GM18870 (cell line): ENCODE measurements at regions not wholly inside any gene's neighbourhood (a gene's known extent, or its start where the extent isn't known, plus 50 kb on each side); places are given as distances from the start of the nearest gene placed in this dataset.

Source experiments
- ATAC-seq: cut with Tn5 transposase; IDR thresholded peaks from one replicate; pipeline ENCODE4 v1.9.1; 2021; ENCODE audit warnings: moderate library complexity; ENCODE audit not compliant: unreplicated experiment

DNA sequence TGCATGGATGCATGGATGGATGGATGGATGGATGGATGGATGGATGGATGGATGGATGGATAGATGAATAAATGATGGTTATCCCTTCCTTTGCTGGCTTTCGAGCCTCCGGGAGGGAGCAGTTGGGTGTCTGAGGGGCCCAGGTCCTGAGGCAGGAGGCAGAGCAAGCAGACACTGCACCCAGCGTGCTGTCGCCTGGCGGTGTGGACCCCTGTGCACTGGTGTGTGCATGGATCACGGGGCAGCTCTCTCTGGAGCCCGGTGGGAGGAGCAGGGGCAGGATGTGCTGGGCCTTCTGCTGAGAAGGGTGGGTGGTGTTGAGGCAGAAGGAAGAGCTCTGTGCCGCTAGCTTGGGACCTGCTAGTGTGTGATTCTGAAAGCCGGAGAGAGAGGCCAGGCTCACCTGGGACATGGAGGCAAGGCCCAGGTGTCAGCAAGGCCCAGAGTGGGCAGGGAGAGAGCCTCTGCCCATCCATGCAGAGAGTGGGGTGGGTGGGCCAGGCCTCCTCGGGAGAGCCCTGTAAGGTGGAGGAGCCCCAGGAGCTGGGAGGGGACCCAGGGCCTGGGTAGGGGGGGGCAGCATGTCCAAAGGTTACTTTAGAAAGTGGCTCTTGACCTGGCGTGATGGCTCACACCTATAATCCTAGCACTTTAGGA, 254.4 kb downstream of the BRD1 start:
- no peak for ATAC-seq

DNA sequence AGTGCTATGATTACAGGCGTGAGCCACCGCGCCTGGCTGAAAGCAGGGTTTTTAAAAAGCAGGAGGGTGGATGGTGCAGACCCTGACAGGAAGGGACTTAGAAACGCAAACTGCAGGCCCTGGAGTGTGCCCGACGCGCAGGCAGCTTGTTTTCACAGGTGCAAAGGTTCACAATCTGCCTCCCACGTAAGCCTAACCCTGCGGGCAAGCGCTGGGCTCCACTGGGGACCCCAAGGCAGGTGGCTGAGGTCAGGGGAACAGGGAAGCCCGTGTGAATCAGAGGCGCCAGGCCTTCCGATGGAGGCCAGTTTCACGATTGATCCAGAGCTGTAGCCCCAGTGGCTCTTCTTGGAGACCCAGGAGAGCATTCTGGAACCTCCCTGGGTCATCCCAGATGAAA, 256.3 kb downstream of the BRD1 start:
- ATAC-seq: no peak

DNA sequence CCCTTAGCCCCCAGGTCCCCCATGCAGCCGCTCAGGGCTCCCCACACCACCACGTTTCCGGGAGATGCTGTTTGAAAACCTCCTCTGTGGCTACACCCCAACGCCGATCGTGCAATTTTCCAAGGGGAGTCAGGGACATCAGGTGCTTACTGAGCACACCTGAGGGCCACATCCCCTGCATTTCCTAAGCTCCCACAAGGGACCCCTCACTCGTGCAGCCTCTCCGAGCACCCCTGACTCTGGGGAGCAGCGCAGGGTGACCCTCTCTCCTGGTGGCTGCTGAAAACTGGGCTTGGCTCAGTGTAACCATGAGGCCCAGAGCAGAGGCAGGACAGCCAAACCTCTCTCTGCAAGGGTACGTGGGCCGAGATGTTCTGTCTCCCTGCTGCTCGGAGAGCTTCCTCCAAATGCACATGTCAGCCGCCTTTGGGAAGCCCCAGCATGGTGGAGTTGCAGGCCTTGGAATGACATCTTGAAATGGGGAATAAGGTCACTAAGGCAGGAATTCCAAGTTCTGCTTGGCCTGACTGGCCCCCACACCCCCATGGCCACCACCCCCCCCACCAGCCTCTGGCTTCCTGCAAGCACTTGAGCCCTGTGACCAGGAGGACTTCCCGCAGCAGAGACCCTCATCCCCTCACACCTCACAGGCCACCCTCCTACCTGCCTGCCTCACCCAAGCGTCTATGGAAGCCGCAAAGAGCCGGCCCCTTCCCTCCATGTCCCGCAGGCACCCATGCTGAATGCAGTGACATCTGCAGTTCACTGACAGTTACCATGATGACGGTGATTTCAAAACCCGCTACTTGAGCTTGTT, 257.4 kb downstream of the BRD1 start:
- ATAC-seq: no peak

DNA sequence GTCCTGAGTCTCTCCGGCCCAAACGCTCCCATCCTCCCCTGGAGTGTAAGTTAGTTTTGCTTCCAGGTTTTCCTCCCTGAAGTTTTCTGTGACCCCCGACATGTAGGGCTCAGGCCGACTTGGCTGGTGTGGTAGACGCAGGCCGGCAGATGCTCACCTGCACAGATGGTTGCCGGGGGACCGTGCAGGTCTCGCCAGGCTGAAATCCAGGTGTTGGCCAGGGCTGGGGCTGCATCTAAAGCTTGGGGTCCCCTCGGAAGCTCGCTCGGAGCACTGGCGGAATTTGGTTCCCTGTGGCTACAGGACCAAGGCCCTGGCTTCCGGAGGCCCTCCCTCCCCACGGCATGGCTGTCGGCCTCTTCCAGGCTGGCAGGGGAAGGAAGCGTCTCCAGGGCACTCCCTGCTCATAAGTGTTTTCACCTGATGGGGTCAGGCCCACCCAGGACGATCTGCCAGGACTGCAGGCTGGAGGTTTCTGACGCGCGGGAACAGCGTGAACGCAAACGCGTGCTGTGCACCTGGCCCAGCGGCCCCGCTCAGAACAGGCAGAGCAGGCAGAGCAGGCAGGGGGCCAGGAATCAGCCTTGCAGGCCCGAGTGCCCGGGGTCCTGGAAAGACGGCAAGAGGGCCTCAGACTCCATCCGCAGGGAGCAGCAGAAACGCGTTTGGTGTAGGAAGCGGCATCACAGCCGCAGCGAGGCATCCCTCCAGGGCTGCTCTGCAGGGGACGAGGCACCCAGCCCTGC, 258.2 kb downstream of the BRD1 start:
- no peak for ATAC-seq

DNA sequence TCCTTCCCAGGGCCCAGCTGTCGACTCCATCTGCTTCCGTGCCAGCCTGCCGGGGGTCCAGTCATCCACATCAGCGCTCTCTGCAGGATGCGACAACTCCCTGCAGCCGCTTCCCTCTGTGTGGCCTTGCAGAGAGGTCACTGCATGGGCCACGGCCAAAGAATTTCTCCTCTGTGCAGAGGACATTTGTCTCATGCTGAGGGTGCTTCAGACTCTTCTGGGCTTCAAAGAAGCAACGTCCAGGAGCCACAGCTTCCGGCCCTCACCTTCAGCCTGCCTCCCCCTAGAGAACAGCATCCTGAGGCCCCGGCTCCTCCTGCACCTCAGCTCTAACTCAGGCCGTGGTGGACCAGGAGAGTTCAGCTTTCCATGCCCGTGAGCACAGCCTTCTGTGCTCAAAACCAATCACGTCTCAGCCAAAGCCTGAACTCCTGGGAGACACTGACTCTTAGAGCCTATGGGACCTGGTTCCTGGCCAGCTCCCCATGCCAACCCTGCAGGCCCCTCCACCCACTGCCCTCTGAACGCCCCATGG, 258.9 kb downstream of the BRD1 start:
- no peak for ATAC-seq

DNA sequence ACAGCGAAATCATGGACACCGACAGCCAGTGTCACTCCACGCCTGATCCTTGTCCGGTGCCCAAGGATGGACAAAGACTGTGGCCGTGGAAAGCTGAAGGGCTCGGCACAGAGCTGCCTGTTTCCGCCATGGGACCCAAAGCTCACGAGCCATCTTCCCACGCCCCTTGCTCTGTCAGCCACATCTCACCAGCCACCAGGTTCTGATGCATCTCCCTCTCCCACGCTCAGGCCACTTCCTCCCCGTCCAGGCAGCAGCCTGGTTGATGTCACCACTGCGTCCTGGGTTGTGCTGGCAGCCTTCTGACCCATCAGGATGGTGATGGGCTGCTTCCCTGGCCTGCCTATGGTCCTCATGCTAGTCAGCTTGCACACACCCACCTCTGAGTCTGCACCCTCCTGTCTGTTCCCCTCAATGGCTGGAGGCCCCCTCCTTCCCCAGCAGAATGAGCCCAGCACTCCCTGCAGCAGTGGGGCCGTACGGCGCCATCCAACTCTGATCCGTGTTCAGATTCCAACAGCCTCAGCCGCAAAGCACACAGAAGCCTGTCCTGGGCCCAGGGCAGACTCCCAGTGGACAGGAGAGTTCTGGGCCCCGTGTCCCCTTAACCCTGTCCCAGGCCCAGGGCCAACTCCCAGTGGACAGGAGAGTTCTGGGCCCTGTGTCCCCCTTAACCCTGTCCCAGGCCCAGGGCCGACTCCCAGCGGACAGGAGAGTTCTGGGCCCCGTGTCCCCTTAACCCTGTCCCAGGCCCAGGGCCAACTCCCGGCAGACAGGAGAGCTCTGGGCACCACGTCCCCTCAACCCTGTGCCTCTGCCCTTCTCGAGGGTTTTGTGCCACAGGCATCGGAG, 259.5 kb downstream of the BRD1 start:
- no peak for ATAC-seq

DNA sequence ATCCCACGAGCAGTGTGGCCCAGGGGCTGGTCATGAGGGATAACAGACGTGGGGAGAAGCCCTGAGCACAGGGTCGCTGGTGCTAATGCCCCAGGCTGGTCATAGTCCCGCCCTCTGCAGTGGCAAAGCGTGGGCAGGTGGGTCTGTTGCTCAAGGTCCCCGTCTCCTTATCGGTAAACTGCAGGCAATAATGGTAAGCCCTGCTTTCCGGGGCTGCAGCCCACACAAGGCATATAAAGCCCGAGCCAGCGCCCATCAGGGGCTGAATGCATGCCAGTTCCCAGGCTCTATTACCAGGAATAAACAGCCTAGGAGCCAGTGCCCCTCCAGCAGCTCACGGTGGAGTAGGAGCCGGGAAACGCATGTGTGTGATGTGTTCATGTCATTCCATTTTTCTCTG, 261.0 kb downstream of the BRD1 start:
- ATAC-seq: no peak

DNA sequence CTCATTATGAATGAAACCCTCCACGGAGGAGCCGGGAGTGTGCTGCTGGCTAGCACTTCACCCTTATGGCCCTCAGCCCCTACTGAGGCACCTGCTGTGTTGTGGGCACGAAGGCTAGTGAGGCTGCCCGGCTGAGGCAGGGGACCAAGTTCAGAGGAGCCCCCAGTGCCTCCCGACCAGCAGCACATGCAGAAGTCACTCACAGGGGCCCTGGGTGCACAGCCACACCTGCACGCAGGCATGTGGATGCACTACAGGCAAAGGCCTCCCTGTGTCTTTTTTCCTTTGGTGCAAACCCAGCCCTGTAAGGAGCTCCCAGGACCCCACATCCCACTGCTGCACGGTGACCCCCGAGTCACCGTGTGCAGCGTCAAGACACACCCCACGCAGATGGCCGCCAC, 261.5 kb downstream of the BRD1 start:
- no peak for ATAC-seq

DNA sequence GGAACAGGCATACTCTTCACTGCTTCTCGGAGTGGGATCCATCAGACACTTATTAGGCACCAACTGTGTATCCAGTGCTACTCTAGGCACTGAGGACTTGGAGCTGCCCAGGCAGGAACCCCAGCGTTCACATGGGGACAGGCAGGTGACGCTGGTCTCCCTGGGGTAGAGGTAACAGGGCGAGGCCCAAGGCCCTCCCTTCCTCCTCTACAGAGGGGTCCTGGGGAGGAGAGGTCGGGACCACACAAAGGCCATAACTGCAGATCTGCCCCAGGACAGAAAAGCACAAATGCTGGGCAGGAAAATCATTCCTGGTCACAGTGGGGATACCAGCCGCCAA, 262.2 kb downstream of the BRD1 start:
- ATAC-seq: no peak

DNA sequence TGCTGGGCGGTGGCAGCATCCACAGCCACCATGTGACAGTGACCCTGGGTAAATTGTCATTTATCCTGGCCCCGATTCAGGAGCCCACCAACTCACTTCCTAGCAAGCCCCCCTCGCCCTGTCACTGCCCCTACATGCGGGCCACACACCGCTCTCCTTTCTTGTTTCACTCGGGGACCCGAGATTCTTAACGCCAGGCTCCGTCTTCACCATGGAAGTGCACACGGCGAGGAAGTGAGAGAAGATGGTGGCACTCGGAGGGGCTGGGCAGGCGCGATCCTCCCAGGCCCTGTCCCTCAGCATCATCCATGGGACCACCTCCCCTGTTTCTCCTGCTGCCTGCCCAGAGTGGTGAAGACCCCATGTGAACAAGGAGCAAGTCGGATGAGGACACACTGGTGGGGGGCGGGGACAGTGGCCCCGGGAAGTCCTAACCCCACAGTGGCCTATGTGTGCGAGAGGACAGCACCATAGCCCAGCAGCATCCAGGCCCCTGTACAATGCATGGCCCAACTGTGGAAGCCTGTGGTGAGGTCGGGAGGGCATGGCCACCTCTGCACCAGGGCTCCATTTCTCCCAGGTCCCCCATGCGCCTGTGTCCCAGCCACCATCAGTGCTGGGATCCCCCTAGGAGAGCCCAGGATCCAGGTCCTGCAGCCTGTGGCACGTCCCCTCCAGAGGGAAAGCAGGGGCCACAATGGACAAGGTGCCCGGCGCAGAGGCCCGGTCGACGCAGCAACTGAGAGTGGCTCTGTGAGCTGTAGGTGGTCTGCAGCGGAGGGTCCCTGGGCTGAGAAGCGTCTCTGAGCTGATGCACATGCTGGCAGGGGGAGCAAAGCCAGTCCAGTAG, 262.8 kb downstream of the BRD1 start:
- ATAC-seq: no peak

DNA sequence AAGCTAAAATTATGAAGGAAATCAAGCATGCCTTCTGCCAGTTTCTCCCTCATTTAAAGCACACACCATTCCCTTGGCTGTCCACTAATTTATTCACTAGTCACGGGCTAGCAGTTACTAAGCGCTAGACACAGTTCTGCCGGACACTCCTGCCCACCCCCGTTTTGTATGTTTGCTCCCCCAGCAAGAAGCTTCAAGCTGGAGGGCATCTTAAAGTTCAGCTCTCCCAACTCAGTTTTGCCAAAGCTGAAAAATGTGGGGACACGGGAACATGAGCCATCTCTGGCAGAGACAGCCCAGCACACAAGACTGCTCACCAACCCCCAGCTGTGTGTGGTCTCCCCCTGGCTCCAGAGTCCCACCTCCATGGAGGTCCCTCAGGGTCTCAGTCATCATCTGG, 263.6 kb downstream of the BRD1 start:
- ATAC-seq: no peak

DNA sequence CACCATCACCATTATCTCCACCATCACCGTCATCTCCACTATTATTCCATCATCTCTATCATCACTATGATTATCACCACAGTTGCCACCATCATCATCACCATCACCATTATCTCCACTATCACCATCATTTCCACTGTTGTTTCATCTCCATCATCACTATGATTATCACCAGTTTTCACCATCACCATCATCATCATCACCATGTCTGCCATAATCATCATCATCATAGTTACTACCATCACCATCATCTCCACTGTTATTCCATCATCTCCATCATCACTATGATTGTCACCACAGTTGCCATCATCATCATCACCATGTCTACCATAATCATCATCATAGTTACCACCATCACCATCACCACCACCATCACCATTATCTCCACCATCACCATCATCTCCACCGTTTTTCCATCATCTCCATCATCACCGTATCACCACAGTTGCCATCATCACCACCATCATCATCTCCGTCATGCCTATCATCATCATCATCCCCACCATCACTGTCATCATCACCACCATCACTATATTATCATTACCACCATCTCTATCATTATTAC, 264.9 kb downstream of the BRD1 start:
- no peak for ATAC-seq

DNA sequence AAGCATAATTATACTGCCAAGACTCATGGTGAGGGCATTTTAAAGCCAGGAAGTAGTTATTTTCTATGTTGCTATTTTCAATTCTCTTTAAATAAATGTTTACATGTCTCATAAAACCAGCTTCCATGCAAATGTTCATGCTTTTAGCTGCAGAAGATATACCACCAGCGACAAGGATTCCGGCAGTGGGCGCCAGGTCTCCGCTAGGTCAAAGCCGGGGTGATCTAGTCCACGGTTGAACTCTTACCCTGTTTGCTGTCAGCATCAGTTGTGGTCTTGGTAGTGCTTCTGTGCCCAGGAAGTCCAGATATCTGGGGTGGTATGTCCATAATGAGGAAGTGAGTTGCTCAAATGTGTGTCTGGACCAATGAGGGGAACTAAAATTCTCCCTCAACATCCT, 265.7 kb downstream of the BRD1 start:
- no peak for ATAC-seq

DNA sequence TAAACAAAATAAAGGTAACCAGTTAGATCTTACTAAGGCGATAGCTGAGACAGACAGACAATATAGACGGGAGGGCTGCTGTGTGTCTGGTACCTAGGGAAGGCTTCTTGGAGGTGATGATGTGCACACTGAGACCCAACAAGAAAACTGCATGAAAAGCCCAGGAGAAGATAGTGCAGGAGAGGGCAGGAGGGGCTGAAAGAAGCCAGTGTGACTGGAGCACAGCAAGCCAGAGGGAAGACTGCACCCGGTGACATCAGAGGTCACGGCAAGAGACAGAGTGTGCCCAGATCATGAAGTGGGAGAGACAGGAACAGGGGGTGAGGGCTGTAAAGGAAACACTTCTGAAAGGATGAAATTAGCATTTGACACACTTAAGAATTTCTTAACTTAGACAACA, 266.3 kb downstream of the BRD1 start:
- ATAC-seq: no peak

DNA sequence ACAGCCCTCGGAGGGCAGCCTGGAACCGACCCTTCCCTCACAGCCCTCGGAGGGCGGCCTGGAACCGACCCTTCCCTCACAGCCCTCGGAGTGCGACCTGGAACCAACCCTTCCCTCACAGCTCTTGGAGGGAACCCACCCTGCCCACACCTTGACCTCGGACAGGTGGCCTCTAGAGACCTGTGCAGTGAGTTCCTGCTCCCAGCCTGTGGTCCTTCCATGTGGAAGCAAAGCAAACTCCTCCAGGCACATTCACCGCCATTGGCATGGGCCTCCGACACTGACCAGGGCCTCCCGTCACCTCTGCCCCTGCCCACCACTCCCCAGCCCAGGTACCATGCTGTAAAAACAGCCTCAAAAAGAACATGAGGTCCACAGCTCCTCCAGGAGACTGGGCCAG, 272.1 kb downstream of the BRD1 start:
- ATAC-seq: no peak

DNA sequence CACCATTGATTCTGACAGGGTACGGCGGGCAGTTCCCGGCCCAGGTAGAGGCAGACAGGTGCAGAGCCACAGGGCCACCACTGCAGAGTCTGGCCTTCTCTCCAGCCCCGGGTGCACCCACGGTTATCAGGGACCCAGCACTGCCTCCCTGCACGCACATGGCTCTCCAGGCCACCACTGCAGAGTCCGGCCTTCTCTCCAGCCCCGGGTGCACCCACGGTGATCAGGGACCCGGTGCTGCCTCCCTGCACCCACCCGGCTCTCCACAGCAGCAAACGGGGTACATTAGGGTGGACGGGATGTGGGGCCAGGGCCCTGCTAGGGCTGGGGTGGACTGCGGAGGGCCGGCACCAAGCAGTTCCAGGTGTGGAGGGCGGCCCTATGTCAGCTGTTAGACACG, 272.9 kb downstream of the BRD1 start:
- ATAC-seq: no peak

DNA sequence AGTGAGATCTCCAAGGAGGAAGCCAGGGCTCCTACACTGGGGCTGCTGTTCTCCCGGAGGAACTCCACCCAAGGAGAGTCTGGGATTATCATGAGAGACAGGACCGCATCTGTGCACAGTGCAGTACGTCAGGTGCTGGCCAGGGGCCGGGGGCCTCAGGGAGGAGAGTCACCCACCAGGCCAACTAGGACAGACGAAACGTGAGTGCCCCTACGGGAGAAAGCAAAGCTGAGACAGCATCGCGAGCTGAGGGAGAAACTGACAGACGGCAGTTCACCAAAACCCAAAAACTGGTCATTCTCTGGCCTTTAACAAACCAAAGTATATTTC, 273.4 kb downstream of the BRD1 start:
- ATAC-seq: no peak

DNA sequence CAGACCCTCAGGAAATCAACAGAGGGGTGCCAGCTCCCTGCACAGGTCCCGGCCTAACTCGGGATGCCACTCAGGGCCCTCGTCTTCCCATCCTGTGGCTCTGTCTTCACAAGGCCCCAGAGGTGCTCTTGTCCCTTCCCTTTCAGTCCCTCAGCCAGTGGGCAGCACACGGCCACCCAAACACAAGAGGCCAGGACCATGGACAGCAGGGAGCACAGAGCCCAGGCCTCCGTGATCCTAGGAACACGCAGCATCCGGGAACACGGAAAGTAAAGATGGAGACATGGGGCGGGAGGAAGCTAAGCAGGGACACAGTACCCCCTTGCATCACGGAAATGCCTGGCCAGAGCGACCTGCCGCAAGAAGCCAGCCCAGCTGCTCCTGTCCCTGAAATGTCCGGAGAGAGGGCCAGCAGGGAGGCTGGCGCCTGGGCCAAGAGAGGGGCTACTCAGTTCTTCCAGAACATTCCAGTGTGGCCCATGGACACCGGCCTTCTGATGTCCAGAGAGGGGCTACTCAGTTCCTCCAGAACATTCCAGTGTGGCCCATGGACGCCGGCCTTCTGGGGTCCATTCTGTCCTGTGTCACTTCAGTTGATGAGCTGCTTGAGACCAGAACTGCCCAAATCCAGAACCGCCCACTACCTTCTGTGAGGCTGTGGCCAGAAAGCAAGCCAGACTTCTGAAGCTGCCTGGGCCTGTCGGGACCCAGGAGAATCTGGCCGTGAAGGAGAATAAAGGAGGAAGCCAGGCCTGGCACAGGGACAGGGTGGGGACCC, 274.0 kb downstream of the BRD1 start:
- no peak for ATAC-seq

DNA sequence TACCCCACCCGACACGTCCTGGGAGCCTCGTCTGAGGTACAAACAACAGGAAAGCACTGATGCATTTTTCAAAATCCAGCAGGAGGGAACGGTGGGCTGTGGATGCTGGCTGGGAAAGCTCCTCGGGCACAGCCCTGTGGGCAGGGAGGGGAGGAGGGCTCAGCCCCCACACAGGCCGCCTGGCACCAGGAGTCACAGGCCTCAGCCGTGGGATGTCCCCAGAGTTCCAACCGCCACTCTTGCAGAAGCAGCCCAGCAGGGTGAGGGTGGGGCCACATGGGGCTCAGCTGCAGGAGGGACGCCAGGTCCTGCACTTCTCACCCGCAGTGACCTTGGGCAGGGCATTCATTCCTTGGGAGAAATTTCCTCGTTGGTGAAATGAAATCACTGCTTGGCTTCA, 274.6 kb downstream of the BRD1 start:
- no peak for ATAC-seq
